ENCODE measurements at regions not wholly inside any gene's neighbourhood (a gene's known extent, or its start where the extent isn't known, plus 50 kb on each side); places are given as distances from the start of the nearest gene placed in this dataset.

DNA sequence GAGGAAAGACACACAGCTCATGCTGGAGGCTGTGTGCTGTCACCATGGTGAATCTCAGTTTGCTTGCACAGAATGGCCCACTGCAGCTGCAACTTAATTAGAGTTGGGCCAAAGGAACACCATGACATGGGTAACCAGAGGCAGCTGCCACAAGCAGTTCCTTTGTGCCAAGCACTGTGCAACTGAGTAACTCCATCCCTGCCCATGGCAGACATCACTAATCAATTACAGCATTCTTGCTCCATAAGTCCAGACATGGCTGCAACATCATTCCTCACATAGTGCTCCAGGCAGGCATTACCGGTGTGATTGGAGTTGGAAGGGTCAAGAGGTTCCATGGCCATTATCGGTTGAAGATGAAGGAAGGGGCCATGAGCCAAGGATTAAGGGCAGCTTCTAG, 207.0 kb downstream of the RBM19 start:
- no peaks in the 10 kb centered on the region for H3K36me3 ChIP-seq
- WGBS: 86% methylated on average over 2 of the region's 2 CpGs
- H3K27ac ChIP-seq: no peak overlapping the region
- no peaks in the 10 kb centered on the region for H3K4me1 ChIP-seq
- TF ChIP-seq, protein P1, sequence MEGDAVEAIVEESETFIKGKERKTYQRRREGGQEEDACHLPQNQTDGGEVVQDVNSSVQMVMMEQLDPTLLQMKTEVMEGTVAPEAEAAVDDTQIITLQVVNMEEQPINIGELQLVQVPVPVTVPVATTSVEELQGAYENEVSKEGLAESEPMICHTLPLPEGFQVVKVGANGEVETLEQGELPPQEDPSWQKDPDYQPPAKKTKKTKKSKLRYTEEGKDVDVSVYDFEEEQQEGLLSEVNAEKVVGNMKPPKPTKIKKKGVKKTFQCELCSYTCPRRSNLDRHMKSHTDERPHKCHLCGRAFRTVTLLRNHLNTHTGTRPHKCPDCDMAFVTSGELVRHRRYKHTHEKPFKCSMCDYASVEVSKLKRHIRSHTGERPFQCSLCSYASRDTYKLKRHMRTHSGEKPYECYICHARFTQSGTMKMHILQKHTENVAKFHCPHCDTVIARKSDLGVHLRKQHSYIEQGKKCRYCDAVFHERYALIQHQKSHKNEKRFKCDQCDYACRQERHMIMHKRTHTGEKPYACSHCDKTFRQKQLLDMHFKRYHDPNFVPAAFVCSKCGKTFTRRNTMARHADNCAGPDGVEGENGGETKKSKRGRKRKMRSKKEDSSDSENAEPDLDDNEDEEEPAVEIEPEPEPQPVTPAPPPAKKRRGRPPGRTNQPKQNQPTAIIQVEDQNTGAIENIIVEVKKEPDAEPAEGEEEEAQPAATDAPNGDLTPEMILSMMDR (IDR thresholded peaks at IDR 0.05): no peak
- TF ChIP-seq POLR2AphosphoS5 (IDR thresholded peaks at IDR 0.05) (no peak), EP300 (IDR thresholded peaks at IDR 0.05) (no peak), POLR2A (IDR thresholded peaks at IDR 0.05) (no peak)
- peaks cover 59% of the 10 kb centered on the region for H3K27me3 ChIP-seq
- no peaks in the 10 kb centered on the region for H3K9me3 ChIP-seq
- DNase-seq (ENCODE audit: low spot score in 2 of 2): no peak
- no peak overlapping the region for H3K4me3 ChIP-seq

DNA sequence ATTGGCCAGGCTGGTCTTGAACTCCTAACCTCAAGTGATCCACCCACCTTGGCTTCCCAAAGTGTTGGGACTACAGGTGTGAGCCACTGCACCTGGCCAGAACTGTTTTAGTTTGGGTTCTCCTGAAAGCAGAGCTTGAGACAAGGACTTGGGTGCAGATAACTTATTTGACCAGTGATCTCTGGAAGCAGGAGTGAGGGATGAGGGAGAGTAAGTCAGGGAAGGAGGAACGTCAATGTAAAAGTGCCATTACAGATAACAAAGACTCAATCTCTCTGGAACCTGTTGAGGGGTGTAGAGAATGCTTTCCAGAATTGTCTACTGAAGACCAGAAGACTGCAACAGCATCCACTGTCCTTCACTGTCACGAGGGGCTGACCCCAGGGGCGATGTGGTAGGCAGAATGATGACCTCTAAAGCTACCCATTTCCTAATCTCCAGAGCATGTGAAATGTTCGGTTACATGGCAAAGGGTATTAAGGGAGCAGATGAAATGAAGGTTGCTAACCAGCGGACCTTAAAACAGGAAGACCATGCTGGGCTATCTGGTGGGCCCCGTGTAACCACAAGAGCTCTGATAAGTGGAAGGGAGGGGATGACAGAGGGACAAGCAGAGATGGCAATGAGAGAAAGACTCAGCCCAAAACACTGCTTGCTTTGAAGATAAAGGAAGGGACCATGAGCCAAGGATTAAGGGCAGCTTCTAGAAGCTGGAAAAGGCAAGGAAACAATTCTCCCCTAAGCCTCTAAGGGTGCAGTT, 207.8 kb downstream of the RBM19 start:
- 71% methylated on average over 6 of the region's 6 CpGs for WGBS
- H3K36me3 ChIP-seq: no peaks in the 10 kb centered on the region
- DNase-seq (ENCODE audit: low spot score in 2 of 2): no peak
- H3K9me3 ChIP-seq: no peaks in the 10 kb centered on the region
- TF ChIP-seq, protein P1 (IDR thresholded peaks at IDR 0.05): no peak
- TF ChIP-seq EP300 (IDR thresholded peaks at IDR 0.05) (no peak), POLR2A (IDR thresholded peaks at IDR 0.05) (no peak), POLR2AphosphoS5 (IDR thresholded peaks at IDR 0.05) (no peak)
- H3K4me3 ChIP-seq: no peak overlapping the region
- no peaks in the 10 kb centered on the region for H3K4me1 ChIP-seq
- H3K27ac ChIP-seq: no peak overlapping the region
- peaks cover 56% of the 10 kb centered on the region for H3K27me3 ChIP-seq

DNA sequence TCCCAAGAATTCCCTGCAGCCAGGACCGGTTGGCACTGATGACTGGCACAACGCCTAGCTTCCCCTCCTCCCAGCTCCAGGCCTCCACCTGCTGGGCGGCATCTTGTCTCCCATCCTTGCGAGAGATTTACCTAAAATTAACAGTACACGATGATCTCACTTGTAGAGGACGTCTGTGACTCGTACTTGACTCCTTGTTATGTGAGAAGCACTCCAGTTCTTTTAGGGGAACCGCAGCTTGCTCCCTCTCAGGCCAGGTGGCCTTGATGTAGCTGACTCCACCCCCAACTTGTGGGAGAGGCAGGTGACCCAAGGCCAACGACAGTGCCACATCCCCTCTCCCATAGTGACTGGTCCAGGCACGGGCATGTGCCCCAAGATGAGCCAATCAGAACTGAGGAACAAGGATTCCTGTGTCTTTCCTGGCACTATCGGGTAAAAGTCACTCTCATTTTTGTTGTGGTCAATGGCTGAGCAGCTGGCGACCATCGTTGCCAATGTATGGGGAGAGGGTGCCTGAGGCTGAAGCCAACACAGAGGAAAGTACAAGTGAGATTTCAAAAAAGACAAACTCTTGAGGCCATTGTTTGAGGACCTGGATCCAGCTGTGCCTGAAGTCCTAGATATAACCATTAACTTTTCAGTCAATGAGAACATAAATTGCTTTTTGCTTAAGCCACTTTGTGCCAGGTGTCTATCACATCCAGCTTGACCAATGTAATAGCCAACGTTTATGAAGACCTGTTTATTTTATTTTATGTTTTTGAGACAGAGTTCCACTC, 208.7 kb downstream of the RBM19 start:
- DNase-seq (ENCODE audit: low spot score in 2 of 2): no peak
- TF ChIP-seq, protein P1 (IDR thresholded peaks at IDR 0.05): no peak
- TF ChIP-seq EP300 (IDR thresholded peaks at IDR 0.05): no peak
- no peak for TF ChIP-seq POLR2AphosphoS5 (IDR thresholded peaks at IDR 0.05)
- no peak for TF ChIP-seq POLR2A (IDR thresholded peaks at IDR 0.05)
- Histone ChIP-seq H3K4me3 (no peak overlapping the region), H3K36me3 (no peaks in the 10 kb centered on the region), H3K4me1 (no peaks in the 10 kb centered on the region), H3K27ac (no peak overlapping the region), H3K27me3 (peaks cover 54% of the 10 kb centered on the region), H3K9me3 (no peaks in the 10 kb centered on the region)
- 39% methylated on average over 14 of the region's 14 CpGs for WGBS

DNA sequence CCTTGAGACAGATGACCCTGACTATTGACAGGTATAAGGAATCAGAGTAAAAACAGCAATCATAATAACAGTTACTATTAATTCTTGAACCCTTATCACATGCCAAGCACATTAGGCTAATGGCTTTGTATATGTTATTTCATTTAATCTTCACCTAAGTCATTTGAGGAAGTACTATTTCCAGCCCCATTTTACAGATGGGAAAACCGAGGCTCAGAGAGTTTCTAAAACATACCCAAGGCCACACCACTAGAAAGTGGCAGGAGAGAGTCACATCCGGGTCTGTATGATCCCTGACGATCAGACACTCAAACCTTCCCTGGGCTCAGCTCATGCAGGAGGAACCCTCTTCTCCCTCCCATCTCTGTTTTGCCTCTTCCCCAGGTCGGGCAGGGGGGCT, 209.5 kb downstream of the RBM19 start:
- no peaks in the 10 kb centered on the region for H3K9me3 ChIP-seq
- TF ChIP-seq POLR2AphosphoS5 (IDR thresholded peaks at IDR 0.05): no peak
- no peak for TF ChIP-seq POLR2A (IDR thresholded peaks at IDR 0.05)
- TF ChIP-seq, protein P1 (IDR thresholded peaks at IDR 0.05): no peak
- 51% methylated on average over 4 of the region's 4 CpGs for WGBS
- no peak for DNase-seq (ENCODE audit: low spot score in 2 of 2)
- peaks cover 49% of the 10 kb centered on the region for H3K27me3 ChIP-seq
- H3K4me3 ChIP-seq: no peak overlapping the region
- H3K4me1 ChIP-seq: no peaks in the 10 kb centered on the region
- H3K27ac ChIP-seq: no peak overlapping the region
- H3K36me3 ChIP-seq: no peaks in the 10 kb centered on the region

GRCh38 chr12:113755098-113755497, 211.0 kb downstream of the RBM19 start:
- H3K4me1 ChIP-seq: no peaks in the 10 kb centered on the region
- no peak for TF ChIP-seq EP300 (IDR thresholded peaks at IDR 0.05)
- TF ChIP-seq POLR2A (IDR thresholded peaks at IDR 0.05): no peak
- TF ChIP-seq, protein P1 (IDR thresholded peaks at IDR 0.05): no peak
- no peak for TF ChIP-seq POLR2AphosphoS5 (IDR thresholded peaks at IDR 0.05)
- H3K9me3 ChIP-seq: no peaks in the 10 kb centered on the region
- no peak for DNase-seq (ENCODE audit: low spot score in 2 of 2)
- peaks cover 35% of the 10 kb centered on the region for H3K27me3 ChIP-seq
- no peaks in the 10 kb centered on the region for H3K36me3 ChIP-seq
- H3K27ac ChIP-seq: no peak overlapping the region
- 86% methylated on average over 5 of the region's 5 CpGs for WGBS
- no peak overlapping the region for H3K4me3 ChIP-seq
